IMR-90 (cell line): ENCODE measurements at regions not wholly inside any gene's neighbourhood (a gene's known extent, or its start where the extent isn't known, plus 50 kb on each side); places are given as distances from the start of the nearest gene placed in this dataset.

ENCODE experiments used
- ATAC-seq: fragments of 200-7000 bp; cut with Tn5 transposase; 2 replicates; pipeline ENCODE4 v1.9.1; 2020; ENCODE audit warnings: low read depth, mild to moderate bottlenecking, moderate library complexity
- BruUV-seq: library from RNA; stranded (reverse); fragments of 400-500 nt; replicated peaks from 2 replicates; lab custom pipeline; 2021; lab: Mats Ljungman, UMichigan
- CTCF ChIA-PET: fragments of 300-600 bp; formaldehyde crosslinking; extraction: SDS; loops from one replicate; lab custom pipeline; 2021; ENCODE audit warnings: antibody characterized with exemption; lab: Yijun Ruan, JAX
- POLR2A ChIA-PET: fragments of 300-600 bp; sonication (Branson Sonifier 250); formaldehyde crosslinking; loops from one replicate; lab custom pipeline; 2022; ENCODE audit warnings: antibody characterized with exemption; ENCODE audit not compliant: unreplicated experiment; lab: Charles Lee
- DNase-seq: peaks from one replicate; pipeline ENCODE4 v3.0.0; 2013
- H2AFZ ChIP-seq: replicated peaks from 2 replicates; pipeline ENCODE3; 2013; ENCODE audit warnings: low read length, mild to moderate bottlenecking; ENCODE audit not compliant: poor library complexity
- H2AK5ac ChIP-seq: 2 replicates; pipeline ENCODE4 v1.6.1; 2013; ENCODE audit warnings: low read depth, low read length, inconsistent platforms
- H2AK9ac ChIP-seq: replicated peaks from 2 replicates; pipeline ENCODE3; 2013; ENCODE audit warnings: mild to moderate bottlenecking, low read depth, low read length, moderate library complexity; ENCODE audit not compliant: poor library complexity
- H2BK120ac ChIP-seq: 2 replicates; pipeline ENCODE4 v1.6.1; 2013; ENCODE audit warnings: low read depth, low read length, inconsistent platforms
- H2BK15ac ChIP-seq: 3 replicates; pipeline ENCODE4 v1.6.1; 2013; ENCODE audit warnings: low read depth, low read length, inconsistent platforms
- H2BK20ac ChIP-seq: 2 replicates; pipeline ENCODE4 v1.6.1; 2013; ENCODE audit warnings: low read depth, mild to moderate bottlenecking, inconsistent platforms, low read length, moderate library complexity
- H2BK5ac ChIP-seq: 2 replicates; pipeline ENCODE4 v1.6.1; 2013; ENCODE audit warnings: mild to moderate bottlenecking, low read depth, low read length, inconsistent platforms; ENCODE audit not compliant: poor library complexity, severe bottlenecking
- H3K14ac ChIP-seq: replicated peaks from 2 replicates; pipeline ENCODE4 v1.6.1; 2013; ENCODE audit warnings: low read depth, low read length, inconsistent platforms
- H3K18ac ChIP-seq: 2 replicates; pipeline ENCODE4 v1.6.1; 2013; ENCODE audit warnings: low read depth, low read length, control low read depth
- H3K23ac ChIP-seq: 2 replicates; pipeline ENCODE4 v1.6.1; 2013; ENCODE audit warnings: low read depth, low read length, inconsistent platforms
- H3K27ac ChIP-seq: 2 replicates; pipeline ENCODE4 v1.5.1; 2013; ENCODE audit warnings: mild to moderate bottlenecking, control low read depth, low read length; ENCODE audit not compliant: insufficient read depth
- H3K27me3 ChIP-seq: 2 replicates; pipeline ENCODE4 v1.6.1; 2013; ENCODE audit warnings: low read length; ENCODE audit not compliant: control insufficient read depth, insufficient read depth
- H3K36me3 ChIP-seq: 2 replicates; pipeline ENCODE4 v1.6.1; 2013; ENCODE audit warnings: low read length, mixed read lengths; ENCODE audit not compliant: control insufficient read depth, insufficient read depth
- H3K4ac ChIP-seq: 2 replicates; pipeline ENCODE4 v1.6.1; 2013; ENCODE audit warnings: low read depth, low read length, inconsistent platforms
- H3K4me1 ChIP-seq: 2 replicates; pipeline ENCODE4 v1.6.1; 2013; ENCODE audit warnings: low read length, mixed read lengths; ENCODE audit not compliant: control insufficient read depth, insufficient read depth
- H3K4me2 ChIP-seq: 2 replicates; pipeline ENCODE4 v1.6.1; 2013; ENCODE audit warnings: low read depth, mild to moderate bottlenecking, control low read depth, low read length, moderate library complexity
- H3K4me3 ChIP-seq: 2 replicates; pipeline ENCODE4 v1.5.1; 2013; ENCODE audit warnings: low read depth, mild to moderate bottlenecking, control low read depth, low read length, moderate library complexity; ENCODE audit not compliant: insufficient read depth
- H3K56ac ChIP-seq: 2 replicates; pipeline ENCODE4 v1.6.1; 2013; ENCODE audit warnings: low read length, inconsistent platforms; ENCODE audit not compliant: insufficient read depth; ENCODE audit errors: extremely low read depth
- H3K79me1 ChIP-seq, 2 experiments: 2 replicates each; pipeline ENCODE4 v1.6.1; 2013; ENCODE audit warnings: low read length in 2 of 2, inconsistent platforms in 1 of 2, low read depth in 1 of 2
- H3K9ac ChIP-seq: 2 replicates; pipeline ENCODE4 v1.6.1; 2013; ENCODE audit warnings: low read depth, low read length, control low read depth
- H3K9me1 ChIP-seq: 2 replicates; pipeline ENCODE4 v1.6.1; 2013; ENCODE audit warnings: low read length, inconsistent platforms; ENCODE audit not compliant: insufficient read depth
- H3K9me3 ChIP-seq: 2 replicates; pipeline ENCODE4 v1.6.1; 2013; ENCODE audit warnings: low read length; ENCODE audit not compliant: control insufficient read depth, insufficient read depth
- H4K20me1 ChIP-seq: 2 replicates; pipeline ENCODE4 v1.6.1; 2013; ENCODE audit warnings: low read length, inconsistent platforms; ENCODE audit not compliant: insufficient read depth
- H4K5ac ChIP-seq: 2 replicates; pipeline ENCODE4 v1.6.1; 2013; ENCODE audit warnings: mild to moderate bottlenecking, low read depth, low read length, control low read depth
- H4K8ac ChIP-seq, 2 experiments: 2 replicates each; pipeline ENCODE4 v1.6.1; 2013; ENCODE audit warnings: low read depth in 2 of 2, low read length in 2 of 2, control low read depth in 1 of 2, inconsistent platforms in 1 of 2
- H4K91ac ChIP-seq: 2 replicates; pipeline ENCODE4 v1.6.1; 2013; ENCODE audit warnings: low read depth, low read length, inconsistent platforms; ENCODE audit not compliant: insufficient read depth
- BHLHE40 ChIP-seq: fragments of 150-350 bp; IDR thresholded peaks from 2 replicates; pipeline ENCODE4 v1.6.1; 2016; ENCODE audit warnings: mild to moderate bottlenecking, low read depth, low read length
- CHD1 ChIP-seq: IDR thresholded peaks from 2 replicates; pipeline ENCODE4 v1.6.1; 2012; ENCODE audit warnings: low read depth, low read length, improper control_type of control experiment
- ELK1 ChIP-seq: fragments of 150-350 bp; IDR thresholded peaks from 2 replicates; pipeline ENCODE4 v1.6.1; 2016; ENCODE audit warnings: low read depth, mild to moderate bottlenecking, low read length, moderate library complexity, borderline replicate concordance
- POLR2A ChIP-seq: IDR thresholded peaks from 2 replicates; pipeline ENCODE4 v1.6.1; 2012; ENCODE audit warnings: mild to moderate bottlenecking, low read depth, low read length
- RAD21 ChIP-seq: IDR thresholded peaks from 2 replicates; pipeline ENCODE4 v1.6.1; 2012; ENCODE audit warnings: low read length, improper control_type of control experiment
- RCOR1 ChIP-seq: IDR thresholded peaks from 2 replicates; pipeline ENCODE4 v1.6.1; 2012; ENCODE audit warnings: mild to moderate bottlenecking, low read length, improper control_type of control experiment; ENCODE audit not compliant: insufficient replicate concordance
- WGBS, 2 experiments: methylation state at CpG; one replicate each; pipeline versions ENCODE4 v1.1.5 to v1.1.7; 2013; ENCODE audit warnings: missing lambda C conversion rate in 2 of 2; ENCODE audit not compliant: insufficient read length in 1 of 2; ENCODE audit errors: extremely low coverage in 2 of 2; 5-methylcytosine and 5-hydroxymethylcytosine counted together
- dilution Hi-C: fragments of 300-500 bp; cut with HindIII; formaldehyde crosslinking; loops from one replicate; pipeline ENCODE4 v1.14.3; 2018; ENCODE audit warnings: low sequenced_read_pairs; ENCODE audit not compliant: unreplicated experiment
- in situ Hi-C: fragments of 300-500 bp; cut with MboI; formaldehyde crosslinking; loops from 3 replicates; pipeline ENCODE4 v1.14.3; 2019; ENCODE audit warnings: low sequenced_read_pairs, inconsistent platforms, mixed read lengths
- intact Hi-C: fragments of 100-400 bp; cut with micrococcal nuclease; formaldehyde crosslinking; loops from 2 replicates; pipeline ENCODE4 v1.10.0; 2022

- no peak overlapping the region for H4K5ac ChIP-seq
- no peak overlapping the region for H4K91ac ChIP-seq
- H3K9ac ChIP-seq = no peak overlapping the region
- no peak overlapping the region for H3K4ac ChIP-seq
- H3K56ac ChIP-seq = no peak overlapping the region
- H2AK9ac ChIP-seq = no peak overlapping the region
- H2BK5ac ChIP-seq = no peak overlapping the region
- no peaks in the 10 kb centered on the region for H3K79me1 ChIP-seq
- WGBS, 2 experiments = no CpG with 5 or more reads among the region's 1 CpG
- intact Hi-C loops (no loop called here), in situ Hi-C loops (no loop called here), dilution Hi-C loops (no loop called here)
- no peaks in the 10 kb centered on the region for H3K36me3 ChIP-seq
- H3K18ac ChIP-seq = no peak overlapping the region
- POLR2A ChIA-PET = no interaction called here
- H3K4me3 ChIP-seq = no peak overlapping the region
- no peak overlapping the region for H2AFZ ChIP-seq
- H2BK15ac ChIP-seq = no peak overlapping the region
- no peak overlapping the region for H3K4me2 ChIP-seq
- BruUV-seq = no TSS peak
- H4K20me1 ChIP-seq = no peaks in the 10 kb centered on the region
- DNase-seq = no peak
- H2BK20ac ChIP-seq = no peak overlapping the region
- no peak overlapping the region for H3K23ac ChIP-seq
- no peaks in the 10 kb centered on the region for H3K27me3 ChIP-seq
- CTCF ChIA-PET = no interaction called here
- no peaks in the 10 kb centered on the region for H3K9me1 ChIP-seq
- H3K14ac ChIP-seq = no peak overlapping the region
- no peaks in the 10 kb centered on the region for H3K4me1 ChIP-seq
- no peak for ATAC-seq
- TF ChIP-seq CHD1 (no peak), ELK1 (no peak), BHLHE40 (no peak), RCOR1 (no peak), POLR2A (no peak), RAD21 (no peak)
- no peak overlapping the region for H2AK5ac ChIP-seq
- no peak overlapping the region for H3K27ac ChIP-seq
- no peak overlapping the region for H4K8ac ChIP-seq
- H3K9me3 ChIP-seq = no peaks in the 10 kb centered on the region
- no peak overlapping the region for H2BK120ac ChIP-seq
Measured at GRCh38 chr2:163369111-163369510, 366.7 kb downstream of the FIGN start.
